SU-DHL-6 (cell line): ENCODE measurements at regions not wholly inside any gene's neighbourhood (a gene's known extent, or its start where the extent isn't known, plus 50 kb on each side); places are given as distances from the start of the nearest gene placed in this dataset.

Experiments
- CTCF ChIP-seq: fragments of 200-600 bp; sonication (generic); IDR thresholded peaks from one replicate; pipeline ENCODE4 v1.5.1; 2017; ENCODE audit warnings: antibody characterized with exemption, mild to moderate bottlenecking, low read length, moderate library complexity; ENCODE audit not compliant: insufficient read depth, poor library complexity, severe bottlenecking
- EZH2phosphoT487 ChIP-seq: fragments of 200-600 bp; sonication (generic), shearing (Covaris generic); conservative IDR thresholded peaks from 2 replicates; pipeline ENCODE4 v1.6.1; 2018; ENCODE audit warnings: mild to moderate bottlenecking, antibody characterized with exemption, low read length, moderate library complexity, mixed read lengths

GRCh38 chr20:52649727-52650126, 322.4 kb upstream of the TSHZ2 start:
- TF ChIP-seq CTCF, result no peak
- no peak for TF ChIP-seq EZH2phosphoT487
